ENCODE measurements at regions not wholly inside any gene's neighbourhood (a gene's known extent, or its start where the extent isn't known, plus 50 kb on each side); places are given as distances from the start of the nearest gene placed in this dataset.

GRCh38 chr15:93139436-93139835, 50.4 kb upstream of the RGMA start:
- TF ChIP-seq, protein P1, sequence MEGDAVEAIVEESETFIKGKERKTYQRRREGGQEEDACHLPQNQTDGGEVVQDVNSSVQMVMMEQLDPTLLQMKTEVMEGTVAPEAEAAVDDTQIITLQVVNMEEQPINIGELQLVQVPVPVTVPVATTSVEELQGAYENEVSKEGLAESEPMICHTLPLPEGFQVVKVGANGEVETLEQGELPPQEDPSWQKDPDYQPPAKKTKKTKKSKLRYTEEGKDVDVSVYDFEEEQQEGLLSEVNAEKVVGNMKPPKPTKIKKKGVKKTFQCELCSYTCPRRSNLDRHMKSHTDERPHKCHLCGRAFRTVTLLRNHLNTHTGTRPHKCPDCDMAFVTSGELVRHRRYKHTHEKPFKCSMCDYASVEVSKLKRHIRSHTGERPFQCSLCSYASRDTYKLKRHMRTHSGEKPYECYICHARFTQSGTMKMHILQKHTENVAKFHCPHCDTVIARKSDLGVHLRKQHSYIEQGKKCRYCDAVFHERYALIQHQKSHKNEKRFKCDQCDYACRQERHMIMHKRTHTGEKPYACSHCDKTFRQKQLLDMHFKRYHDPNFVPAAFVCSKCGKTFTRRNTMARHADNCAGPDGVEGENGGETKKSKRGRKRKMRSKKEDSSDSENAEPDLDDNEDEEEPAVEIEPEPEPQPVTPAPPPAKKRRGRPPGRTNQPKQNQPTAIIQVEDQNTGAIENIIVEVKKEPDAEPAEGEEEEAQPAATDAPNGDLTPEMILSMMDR (IDR thresholded peaks at IDR 0.05; ENCODE audit: insufficient read depth, low read depth, low read length): no peak
- TF ChIP-seq EZH2 (IDR thresholded peaks at IDR 0.05; ENCODE audit: insufficient read depth, low read length): no peak
